Esophagus squamous epithelium (tissue), 4 donors: ENCODE measurements at regions not wholly inside any gene's neighbourhood (a gene's known extent, or its start where the extent isn't known, plus 50 kb on each side); places are given as distances from the start of the nearest gene placed in this dataset.

Source experiments
- CTCF ChIP-seq, 6 experiments: fragments of 450-650 bp in 4 of 6; fragments of 200-600 bp in 2 of 6; sonication (generic) in 2 of 6; IDR thresholded peaks; one replicate each; pipeline ENCODE4 v1.5.1; 2016 to 2019; ENCODE audit warnings: antibody characterized with exemption in 6 of 6, mild to moderate bottlenecking in 4 of 6, moderate library complexity in 4 of 6
- POLR2A ChIP-seq, 4 donors: fragments of 450-650 bp; IDR thresholded peaks; one replicate each; pipeline ENCODE4 v1.6.1; 2017; ENCODE audit warnings: antibody characterized with exemption in 4 of 4, mild to moderate bottlenecking in 4 of 4, moderate library complexity in 3 of 4

GRCh38 chr2:102983786-102984185 is 222.0 kb downstream of the TMEM182 start:
- TF ChIP-seq CTCF (IDR thresholded peaks at IDR 0.05) (no peak), POLR2A (IDR thresholded peaks at IDR 0.05) (no peak)
